GM10248 (cell line): ENCODE measurements at regions not wholly inside any gene's neighbourhood (a gene's known extent, or its start where the extent isn't known, plus 50 kb on each side); places are given as distances from the start of the nearest gene placed in this dataset.

Source experiments
- CTCF ChIA-PET: fragments of 300-600 bp; sonication (Branson Sonifier 250); formaldehyde crosslinking; extraction: SDS; loops from one replicate; lab custom pipeline; 2021; ENCODE audit warnings: antibody characterized with exemption; lab: Yijun Ruan, JAX
- POLR2A ChIA-PET: fragments of 350-650 bp; sonication (Branson Sonifier 250); formaldehyde crosslinking; extraction: SDS; loops from one replicate; lab custom pipeline; 2020; ENCODE audit warnings: antibody characterized with exemption; lab: Yijun Ruan, JAX
- DNase-seq: peaks from one replicate; pipeline ENCODE4 v3.0.0; 2012; ENCODE audit errors: extremely low spot score
- TF ChIP-seq, protein P1 (sequence below): IDR thresholded peaks from 2 replicates; pipeline ENCODE4 v1.5.1; 2012; ENCODE audit warnings: mild to moderate bottlenecking, low read depth; ENCODE audit errors: extremely low read depth, missing control alignments, control extremely low read depth

DNA sequence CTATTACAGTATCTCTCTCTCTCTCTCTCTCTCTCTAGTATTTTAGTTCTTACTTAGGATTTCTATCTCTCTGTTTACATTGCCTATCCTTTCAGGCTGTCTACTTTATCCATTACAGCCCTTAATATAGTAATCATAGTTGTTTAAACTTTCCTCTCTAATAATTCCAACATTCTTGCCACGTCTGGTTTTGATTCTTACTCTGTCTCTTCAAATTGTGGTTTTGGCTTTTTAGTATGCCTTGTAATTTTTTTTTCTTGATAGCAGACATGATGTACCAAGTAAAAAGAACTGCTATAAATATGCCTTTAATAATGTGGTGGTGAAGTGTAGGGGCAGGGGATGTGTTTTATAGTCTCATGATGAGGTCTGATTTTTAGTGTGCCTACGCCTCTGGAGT, 1809.5 kb upstream of the CELF4 start:
- TF ChIP-seq, protein P1, sequence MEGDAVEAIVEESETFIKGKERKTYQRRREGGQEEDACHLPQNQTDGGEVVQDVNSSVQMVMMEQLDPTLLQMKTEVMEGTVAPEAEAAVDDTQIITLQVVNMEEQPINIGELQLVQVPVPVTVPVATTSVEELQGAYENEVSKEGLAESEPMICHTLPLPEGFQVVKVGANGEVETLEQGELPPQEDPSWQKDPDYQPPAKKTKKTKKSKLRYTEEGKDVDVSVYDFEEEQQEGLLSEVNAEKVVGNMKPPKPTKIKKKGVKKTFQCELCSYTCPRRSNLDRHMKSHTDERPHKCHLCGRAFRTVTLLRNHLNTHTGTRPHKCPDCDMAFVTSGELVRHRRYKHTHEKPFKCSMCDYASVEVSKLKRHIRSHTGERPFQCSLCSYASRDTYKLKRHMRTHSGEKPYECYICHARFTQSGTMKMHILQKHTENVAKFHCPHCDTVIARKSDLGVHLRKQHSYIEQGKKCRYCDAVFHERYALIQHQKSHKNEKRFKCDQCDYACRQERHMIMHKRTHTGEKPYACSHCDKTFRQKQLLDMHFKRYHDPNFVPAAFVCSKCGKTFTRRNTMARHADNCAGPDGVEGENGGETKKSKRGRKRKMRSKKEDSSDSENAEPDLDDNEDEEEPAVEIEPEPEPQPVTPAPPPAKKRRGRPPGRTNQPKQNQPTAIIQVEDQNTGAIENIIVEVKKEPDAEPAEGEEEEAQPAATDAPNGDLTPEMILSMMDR = no peak
- POLR2A ChIA-PET = no interaction called here
- no peak for DNase-seq
- CTCF ChIA-PET = no interaction called here

DNA sequence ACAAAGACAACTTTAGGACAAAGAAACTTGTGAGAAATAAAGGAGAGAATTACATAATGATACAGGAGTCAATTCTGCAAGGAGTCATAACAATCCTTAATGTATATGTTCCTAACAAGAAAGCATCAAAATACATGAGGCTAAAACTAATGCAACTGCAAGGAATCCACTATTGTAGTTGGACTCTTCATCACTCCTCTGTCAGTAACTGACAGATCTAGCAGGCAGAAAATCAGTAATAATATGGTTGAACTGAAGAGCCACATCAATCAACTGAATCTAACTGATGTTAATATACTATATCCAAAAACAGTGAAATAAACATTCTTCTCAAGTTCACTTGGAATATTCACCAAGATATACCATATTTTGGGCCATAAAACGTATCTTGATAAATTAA, 1806.4 kb upstream of the CELF4 start:
- ChIA-PET CTCF (no interaction called here), POLR2A (no interaction called here)
- TF ChIP-seq, protein P1 = no peak

DNA sequence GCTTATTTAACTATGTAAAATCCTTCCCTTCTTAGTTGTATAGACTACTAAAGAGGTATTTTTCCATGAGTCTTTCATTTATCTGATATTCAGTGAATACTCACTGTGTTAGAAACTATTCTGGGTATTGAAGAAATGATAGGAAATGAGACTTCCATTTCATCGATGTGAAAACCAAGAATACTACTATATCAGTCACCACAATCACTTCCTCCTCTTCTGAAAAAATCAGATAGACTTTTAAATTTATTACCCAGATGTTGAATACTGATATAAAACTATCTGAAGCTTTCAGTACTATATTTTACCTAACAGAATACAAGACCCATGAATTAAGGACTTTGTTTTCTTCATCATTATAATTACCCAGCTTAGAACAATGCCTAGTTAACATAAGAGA, 1801.1 kb upstream of the CELF4 start:
- ChIA-PET CTCF (interaction anchor here (1.5 kb wide), 1 partner anchor 62 kb away, joined by 3 read pairs; no protein-coding TSS in a partner anchor), POLR2A (no interaction called here)
- TF ChIP-seq, protein P1 = no peak
- DNase-seq = no peak

More for the DNA sequence above, 1806.4 kb upstream of the CELF4 start:
- no peak for DNase-seq

DNA sequence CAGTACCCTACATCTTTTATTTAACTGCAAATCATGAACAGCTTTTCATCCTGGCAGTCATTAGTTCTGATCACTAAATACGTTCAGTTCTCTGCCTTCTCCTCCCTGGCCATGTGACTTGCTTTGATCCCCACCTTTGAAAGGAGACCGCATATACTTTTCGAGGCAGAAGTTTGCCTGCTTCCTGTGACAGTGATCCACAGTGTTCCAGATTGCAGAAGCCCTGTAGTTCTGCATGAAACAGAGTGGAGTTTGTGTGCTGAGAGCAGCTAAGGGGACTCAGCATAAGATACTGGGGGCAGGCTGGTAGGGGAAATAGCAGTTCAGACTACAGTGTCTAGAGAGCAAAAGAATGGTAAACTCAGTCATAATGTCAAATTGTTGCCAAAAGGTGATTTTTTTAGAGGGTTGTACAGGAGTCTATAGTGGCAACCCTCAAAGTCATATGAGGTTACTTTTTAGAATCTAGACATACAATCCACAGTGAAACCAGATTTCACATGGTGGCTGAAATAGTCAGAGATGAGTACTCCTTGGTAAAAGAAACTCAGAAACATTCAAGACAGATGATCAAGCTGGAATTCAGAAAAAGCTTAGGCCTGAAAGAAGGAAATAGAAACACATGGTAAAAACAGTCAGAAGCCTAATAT, 1800.4 kb upstream of the CELF4 start:
- POLR2A ChIA-PET = no interaction called here
- TF ChIP-seq, protein P1 = no peak
- CTCF ChIA-PET = interaction anchor here (1.5 kb wide), 1 partner anchor 62 kb away, joined by 3 read pairs; no protein-coding TSS in a partner anchor
- no peak for DNase-seq

DNA sequence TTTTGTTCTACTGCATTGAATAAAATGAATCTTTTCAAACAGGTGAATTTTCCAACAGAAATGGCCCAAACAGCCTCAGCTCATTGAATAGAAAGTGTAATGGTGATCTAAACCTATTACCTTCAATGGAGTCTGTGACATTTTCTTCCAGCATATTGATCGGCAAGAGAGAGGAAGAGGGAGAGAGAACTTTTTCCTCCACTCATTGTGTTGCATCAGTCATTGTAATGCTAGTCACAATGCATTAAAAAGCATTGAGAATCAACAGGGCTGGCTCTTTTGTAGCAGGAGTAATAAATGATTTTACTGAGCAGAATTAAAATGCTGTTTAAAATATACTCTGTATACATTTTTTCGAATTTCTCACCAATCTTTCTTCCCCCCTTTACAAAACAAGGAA, 1794.5 kb upstream of the CELF4 start:
- TF ChIP-seq, protein P1 = no peak
- CTCF ChIA-PET = no interaction called here
- POLR2A ChIA-PET = no interaction called here
- no peak for DNase-seq

DNA sequence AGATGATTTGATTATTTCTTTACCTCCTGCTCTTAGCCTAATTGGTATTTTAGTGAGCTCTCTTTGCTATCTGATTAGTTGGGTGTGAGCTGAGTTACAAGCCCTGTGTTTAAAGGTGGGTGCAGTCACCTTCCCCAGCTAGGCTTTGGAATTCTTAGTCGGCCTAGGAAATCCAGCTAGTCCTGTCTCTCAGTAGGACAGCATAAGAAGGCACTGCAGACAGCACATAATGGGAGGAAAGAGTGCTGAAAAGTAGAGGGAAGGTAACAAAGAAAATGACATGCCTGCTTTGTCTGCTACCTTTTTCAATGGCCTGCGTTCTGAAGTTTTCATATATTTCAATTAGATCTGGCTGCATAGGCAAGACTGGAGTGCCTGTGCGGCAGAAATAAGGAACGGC, 1794.0 kb upstream of the CELF4 start:
- TF ChIP-seq, protein P1 = no peak
- ChIA-PET CTCF (no interaction called here), POLR2A (no interaction called here)
- DNase-seq = no peak

DNA sequence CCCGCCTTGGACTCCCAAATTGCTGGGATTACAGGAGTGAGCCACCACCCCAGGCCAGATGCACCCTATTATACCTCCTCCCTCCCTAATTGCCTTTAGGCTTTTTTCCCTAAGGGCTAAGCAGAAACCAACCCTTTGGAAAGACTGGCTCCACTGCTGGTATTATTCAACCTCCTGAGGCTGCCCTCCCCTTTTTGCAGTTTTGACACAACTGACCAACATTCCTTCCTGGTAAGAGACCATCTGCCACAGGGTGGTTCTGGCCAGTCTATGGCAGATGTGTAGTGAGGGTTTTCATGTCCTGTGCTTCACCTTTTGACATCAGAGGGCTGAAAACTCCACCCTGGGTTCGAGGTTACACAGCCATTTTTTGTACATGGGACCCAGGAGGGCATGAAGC, 1785.3 kb upstream of the CELF4 start:
- ChIA-PET CTCF (no interaction called here), POLR2A (no interaction called here)
- no peak for DNase-seq
- TF ChIP-seq, protein P1 = no peak
